ENCODE measurements at regions not wholly inside any gene's neighbourhood (a gene's known extent, or its start where the extent isn't known, plus 50 kb on each side); places are given as distances from the start of the nearest gene placed in this dataset.

- Histone ChIP-seq H3K79me2 (ENCODE audit: insufficient read depth) (no peaks in the 10 kb centered on the region), H3F3A (replicated peaks; ENCODE audit: insufficient read depth) (no peaks in the 10 kb centered on the region), H4K20me1 (ENCODE audit: insufficient read depth) (no peaks in the 10 kb centered on the region), H3K4me2 (no peak overlapping the region), H3K9me2 (no peaks in the 10 kb centered on the region), H3K9me3 (no peaks in the 10 kb centered on the region), H3K27ac (ENCODE audit: low read depth in 2 of 2, low read length in 1 of 2) (no peak overlapping the region), H3K9ac (no peak overlapping the region), H3K4me3 (ENCODE audit: low read depth in 2 of 2, low read length in 1 of 2) (no peak overlapping the region), H3K4me1 (ENCODE audit: control insufficient read depth in 1 of 2, insufficient read depth in 2 of 2, low read depth in 1 of 2, low read length in 1 of 2) (peaks cover 0 to 6% of the 10 kb centered on the region in 2 experiments; a peak in 1 of 4 replicates), H3K36me3 (replicated peaks in 1 of 2; ENCODE audit: control insufficient read depth in 1 of 2, insufficient read depth in 2 of 2, low read length in 1 of 2) (no peaks in the 10 kb centered on the region), H3K27me3 (ENCODE audit: insufficient read depth) (no peaks in the 10 kb centered on the region), H2AFZ (ENCODE audit: low read depth) (no peak overlapping the region)
- TF ChIP-seq YY1 (IDR thresholded peaks at IDR 0.05; ENCODE audit: low read depth) (no peak), FOXM1 (IDR thresholded peaks at IDR 0.05; ENCODE audit: low read depth) (no peak), POLR2AphosphoS5 (IDR thresholded peaks at IDR 0.05; ENCODE audit: low read depth, low read length) (no peak), USF2 (IDR thresholded peaks at IDR 0.05; ENCODE audit: borderline replicate concordance, low read depth, low read length) (no peak), SIN3A (IDR thresholded peaks at IDR 0.05; ENCODE audit: borderline replicate concordance, low read depth, low read length) (no peak), TCF12 (IDR thresholded peaks at IDR 0.05) (no peak), REST (IDR thresholded peaks at IDR 0.05; ENCODE audit: low read depth, low read length) (no peak), EP300 (IDR thresholded peaks at IDR 0.05; ENCODE audit: borderline replicate concordance in 1 of 2, low read depth in 1 of 2, low read length in 1 of 2) (no peak), CHD2 (IDR thresholded peaks at IDR 0.05; ENCODE audit: low read length, partially characterized antibody) (no peak), TEAD4 (IDR thresholded peaks at IDR 0.05; ENCODE audit: borderline replicate concordance, insufficient read depth) (no peak), NRF1 (IDR thresholded peaks at IDR 0.05; ENCODE audit: low read depth, low read length) (no peak), NFIC (IDR thresholded peaks at IDR 0.05; ENCODE audit: borderline replicate concordance) (no peak), RAD21 (IDR thresholded peaks at IDR 0.05; ENCODE audit: low read length) (no peak), JUND (IDR thresholded peaks at IDR 0.05) (no peak), RCOR1 (IDR thresholded peaks at IDR 0.05; ENCODE audit: low read length) (no peak), ELF1 (IDR thresholded peaks at IDR 0.05) (no peak), GABPA (IDR thresholded peaks at IDR 0.05; ENCODE audit: low read depth) (no peak), ZBTB33 (IDR thresholded peaks at IDR 0.05; ENCODE audit: borderline replicate concordance, low read depth) (no peak), USF1 (IDR thresholded peaks at IDR 0.05; ENCODE audit: borderline replicate concordance, low read depth) (no peak)
- no peak for DNase-seq
- ChIA-PET CTCF (no interaction called here), POLR2A (no interaction called here)
- WGBS (ENCODE audit: low lambda C conversion rate): 91% methylated on average over 14 of the region's 14 CpGs
Measured at GRCh38 chr14:89576145-89576927, 159.3 kb upstream of the FOXN3 start.
